SK-N-SH treated with all-trans-retinoic acid at 6 μM for 48 hours (cell line): ENCODE measurements at regions not wholly inside any gene's neighbourhood (a gene's known extent, or its start where the extent isn't known, plus 50 kb on each side); places are given as distances from the start of the nearest gene placed in this dataset.

ENCODE experiments used
- ATAC-seq: fragments of 200-7000 bp; cut with Tn5 transposase; 3 replicates; pipeline ENCODE4 v1.9.1; 2020; ENCODE audit warnings: mild to moderate bottlenecking, moderate library complexity
- BACH2 ChIP-seq: fragments of 250-450 bp; sonication (Bioruptor Pico); IDR thresholded peaks from 2 replicates; pipeline ENCODE4 v1.9.0; 2021; ENCODE audit warnings: mild to moderate bottlenecking, borderline replicate concordance
- CSRNP3 ChIP-seq: fragments of 250-450 bp; sonication (Bioruptor Pico); IDR thresholded peaks from 2 replicates; pipeline ENCODE4 v1.5.1; 2021; ENCODE audit warnings: mild to moderate bottlenecking, moderate library complexity
- ESRRG ChIP-seq: fragments of 250-450 bp; sonication (Bioruptor Pico); IDR thresholded peaks from 2 replicates; pipeline ENCODE4 v1.6.1; 2021; ENCODE audit warnings: mild to moderate bottlenecking
- GLIS3 ChIP-seq: fragments of 250-450 bp; sonication (Bioruptor Pico); IDR thresholded peaks from 2 replicates; pipeline ENCODE4 v1.5.0; 2020; ENCODE audit warnings: mild to moderate bottlenecking, moderate library complexity
- ISL1 ChIP-seq: fragments of 250-450 bp; sonication (Bioruptor Pico); IDR thresholded peaks from 2 replicates; pipeline ENCODE4 v2.1.2; 2022; ENCODE audit warnings: mild to moderate bottlenecking, moderate library complexity
- OSR1 ChIP-seq: fragments of 250-450 bp; sonication (Bioruptor Pico); IDR thresholded peaks from 2 replicates; pipeline ENCODE4 v1.8.0; 2022; ENCODE audit warnings: moderate library complexity, mild to moderate bottlenecking, inconsistent platforms
- PATZ1 ChIP-seq: fragments of 250-450 bp; sonication (Bioruptor Pico); IDR thresholded peaks from 2 replicates; pipeline ENCODE4 v1.8.0; 2020; ENCODE audit warnings: mild to moderate bottlenecking, moderate library complexity, borderline replicate concordance
- PPARA ChIP-seq: fragments of 250-450 bp; sonication (Bioruptor Pico); IDR thresholded peaks from 2 replicates; pipeline ENCODE4 v1.5.0; 2020; ENCODE audit warnings: mild to moderate bottlenecking, borderline replicate concordance
- RARB ChIP-seq: fragments of 250-450 bp; sonication (Bioruptor Pico); IDR thresholded peaks from 2 replicates; pipeline ENCODE4 v1.8.0; 2021; ENCODE audit warnings: mild to moderate bottlenecking, moderate library complexity
- SNAI2 ChIP-seq: fragments of 250-450 bp; sonication (Bioruptor Pico); IDR thresholded peaks from 2 replicates; pipeline ENCODE4 v1.5.0; 2020; ENCODE audit warnings: mild to moderate bottlenecking, moderate library complexity
- TOX ChIP-seq: fragments of 250-450 bp; sonication (Bioruptor Pico); IDR thresholded peaks from 2 replicates; pipeline ENCODE4 v1.8.0; 2021; ENCODE audit warnings: mild to moderate bottlenecking, moderate library complexity, borderline replicate concordance
- TSHZ2 ChIP-seq: fragments of 250-450 bp; sonication (Bioruptor Pico); IDR thresholded peaks from 2 replicates; pipeline ENCODE4 v1.5.0; 2020; ENCODE audit warnings: mild to moderate bottlenecking, moderate library complexity
- ZFP3 ChIP-seq: fragments of 250-450 bp; sonication (Bioruptor Pico); IDR thresholded peaks from 2 replicates; pipeline ENCODE4 v1.5.0; 2020; ENCODE audit warnings: mild to moderate bottlenecking, moderate library complexity
- ZFP30 ChIP-seq: fragments of 450-650 bp; formaldehyde crosslinking; IDR thresholded peaks from 2 replicates; pipeline ENCODE4 v1.5.0; 2022; ENCODE audit warnings: mild to moderate bottlenecking, moderate library complexity
- ZNF565 ChIP-seq: fragments of 450-650 bp; formaldehyde crosslinking; conservative IDR thresholded peaks from 2 replicates; pipeline ENCODE4 v1.5.0; 2020; ENCODE audit warnings: low read depth, mild to moderate bottlenecking, moderate library complexity
- ZNF70 ChIP-seq: fragments of 450-650 bp; formaldehyde crosslinking; IDR thresholded peaks from 2 replicates; pipeline ENCODE4 v1.5.0; 2020; ENCODE audit warnings: mild to moderate bottlenecking, moderate library complexity
- ZNF8 ChIP-seq: fragments of 450-650 bp; formaldehyde crosslinking; IDR thresholded peaks from 2 replicates; pipeline ENCODE4 v1.5.0; 2020; ENCODE audit warnings: mild to moderate bottlenecking, moderate library complexity
- TF ChIP-seq, protein P1 (sequence below): fragments of 250-450 bp; sonication (Bioruptor Pico); IDR thresholded peaks from 2 replicates; pipeline ENCODE4 v1.5.1; 2020; ENCODE audit warnings: low read depth, mild to moderate bottlenecking, moderate library complexity
- TF ChIP-seq, protein P2 (sequence below): fragments of 250-450 bp; sonication (Bioruptor Pico); IDR thresholded peaks from 2 replicates; pipeline ENCODE4 v1.8.0; 2021; ENCODE audit warnings: low read depth, mild to moderate bottlenecking, moderate library complexity, borderline replicate concordance

- ATAC-seq = no peak
- no peak for TF ChIP-seq ISL1 (CRISPR knock-in tag)
- no peak for TF ChIP-seq PPARA (CRISPR knock-in tag)
- no peak for TF ChIP-seq PATZ1 (CRISPR knock-in tag)
- no peak for TF ChIP-seq TSHZ2
- no peak for TF ChIP-seq BACH2
- TF ChIP-seq ZFP30 (CRISPR knock-in tag) = no peak
- no peak for TF ChIP-seq ZNF70
- no peak for TF ChIP-seq SNAI2 (CRISPR knock-in tag)
- TF ChIP-seq ZNF565 (CRISPR knock-in tag) = no peak
Observed at GRCh38 chr7:97342512-97342911, 225.0 kb downstream of the SDHAF3 start.

DNA sequence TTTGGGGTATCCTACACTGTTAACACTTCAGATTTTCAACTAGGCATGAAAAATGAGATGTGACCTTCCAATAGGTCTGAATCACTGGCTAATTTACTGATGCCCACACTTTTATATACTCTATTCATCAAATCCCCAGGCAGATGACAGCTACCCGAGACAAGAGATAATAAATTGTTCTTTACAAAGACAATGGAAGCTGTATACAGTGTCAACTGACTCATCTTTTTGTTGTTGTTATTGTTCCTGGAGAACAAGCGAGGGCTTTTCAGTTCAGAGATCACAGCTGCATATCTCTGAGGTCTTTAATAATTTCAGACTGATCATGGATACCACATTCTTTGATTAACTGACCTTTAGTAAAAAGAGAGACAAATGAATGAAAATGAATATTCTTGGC lies 228.9 kb downstream of the SDHAF3 start:
- no peak for ATAC-seq
- TF ChIP-seq OSR1 = no peak
- TF ChIP-seq CSRNP3 = no peak
- no peak for TF ChIP-seq ZNF8 (CRISPR knock-in tag)
- TF ChIP-seq TOX (CRISPR knock-in tag) = no peak
- TF ChIP-seq PATZ1 (CRISPR knock-in tag) = no peak
- no peak for TF ChIP-seq PPARA (CRISPR knock-in tag)
- TF ChIP-seq, all 23 proteins: peak for 0

GRCh38 chr7:97351488-97351887 lies 234.0 kb downstream of the SDHAF3 start:
- ATAC-seq = no peak
- TF ChIP-seq, protein P1, sequence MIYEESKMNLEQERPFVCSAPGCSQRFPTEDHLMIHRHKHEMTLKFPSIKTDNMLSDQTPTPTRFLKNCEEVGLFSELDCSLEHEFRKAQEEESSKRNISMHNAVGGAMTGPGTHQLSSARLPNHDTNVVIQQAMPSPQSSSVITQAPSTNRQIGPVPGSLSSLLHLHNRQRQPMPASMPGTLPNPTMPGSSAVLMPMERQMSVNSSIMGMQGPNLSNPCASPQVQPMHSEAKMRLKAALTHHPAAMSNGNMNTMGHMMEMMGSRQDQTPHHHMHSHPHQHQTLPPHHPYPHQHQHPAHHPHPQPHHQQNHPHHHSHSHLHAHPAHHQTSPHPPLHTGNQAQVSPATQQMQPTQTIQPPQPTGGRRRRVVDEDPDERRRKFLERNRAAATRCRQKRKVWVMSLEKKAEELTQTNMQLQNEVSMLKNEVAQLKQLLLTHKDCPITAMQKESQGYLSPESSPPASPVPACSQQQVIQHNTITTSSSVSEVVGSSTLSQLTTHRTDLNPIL (CRISPR knock-in tag) = no peak
- TF ChIP-seq OSR1 (no peak), ZFP3 (CRISPR knock-in tag) (no peak), ZNF565 (CRISPR knock-in tag) (no peak)

DNA sequence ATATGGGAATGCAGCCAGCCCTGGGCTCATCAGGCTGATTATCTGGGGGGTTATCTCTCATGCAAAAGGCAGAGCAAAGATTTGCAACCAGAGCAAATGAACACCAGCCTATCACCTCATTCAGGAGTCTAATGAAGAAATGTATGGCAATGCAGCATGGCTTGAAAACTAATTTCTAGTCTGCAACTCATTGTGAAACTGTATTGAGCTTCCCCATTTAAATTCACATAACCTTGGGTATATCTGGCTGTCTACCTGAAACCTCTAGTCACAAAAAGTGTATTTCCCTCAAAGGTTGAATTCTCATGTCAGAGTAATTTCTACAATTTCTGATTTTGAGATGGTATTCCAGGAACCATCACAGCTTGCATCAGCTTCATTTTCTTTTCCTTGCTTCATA lies 240.0 kb downstream of the SDHAF3 start:
- TF ChIP-seq RARB (CRISPR knock-in tag) (no peak), ESRRG (CRISPR knock-in tag) (no peak), ZFP30 (CRISPR knock-in tag) (no peak), GLIS3 (CRISPR knock-in tag) (no peak), BACH2 (no peak), PATZ1 (CRISPR knock-in tag) (no peak), ZNF8 (CRISPR knock-in tag) (no peak)
- TF ChIP-seq, protein P2, sequence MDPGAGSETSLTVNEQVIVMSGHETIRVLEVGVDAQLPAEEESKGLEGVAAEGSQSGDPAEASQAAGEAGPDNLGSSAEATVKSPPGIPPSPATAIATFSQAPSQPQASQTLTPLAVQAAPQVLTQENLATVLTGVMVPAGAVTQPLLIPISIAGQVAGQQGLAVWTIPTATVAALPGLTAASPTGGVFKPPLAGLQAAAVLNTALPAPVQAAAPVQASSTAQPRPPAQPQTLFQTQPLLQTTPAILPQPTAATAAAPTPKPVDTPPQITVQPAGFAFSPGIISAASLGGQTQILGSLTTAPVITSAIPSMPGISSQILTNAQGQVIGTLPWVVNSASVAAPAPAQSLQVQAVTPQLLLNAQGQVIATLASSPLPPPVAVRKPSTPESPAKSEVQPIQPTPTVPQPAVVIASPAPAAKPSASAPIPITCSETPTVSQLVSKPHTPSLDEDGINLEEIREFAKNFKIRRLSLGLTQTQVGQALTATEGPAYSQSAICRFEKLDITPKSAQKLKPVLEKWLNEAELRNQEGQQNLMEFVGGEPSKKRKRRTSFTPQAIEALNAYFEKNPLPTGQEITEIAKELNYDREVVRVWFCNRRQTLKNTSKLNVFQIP (CRISPR knock-in tag) = no peak
- ATAC-seq = no peak
